GM23338 (cell line): ENCODE measurements at regions not wholly inside any gene's neighbourhood (a gene's known extent, or its start where the extent isn't known, plus 50 kb on each side); places are given as distances from the start of the nearest gene placed in this dataset.

Experiments used
- ATAC-seq: fragments of 200-7000 bp; cut with Tn5 transposase; 3 replicates; pipeline ENCODE4 v1.9.1; 2020
- DNase-seq: peaks from one replicate; pipeline ENCODE4 v3.0.0-alpha.2; 2015; ENCODE audit warnings: low spot score
- H2AFZ ChIP-seq: fragments of 200-600 bp; sonication (generic); 2 replicates; pipeline ENCODE4 v1.8.0; 2016; ENCODE audit warnings: antibody characterized with exemption, mild to moderate bottlenecking, moderate library complexity
- H3F3A ChIP-seq: fragments of 200-600 bp; sonication (generic); replicated peaks from 2 replicates; pipeline ENCODE4 v1.8.0; 2017; ENCODE audit warnings: antibody characterized with exemption, mixed run types, low read depth
- H3K27ac ChIP-seq: fragments of 200-600 bp; sonication (generic); 2 replicates; pipeline ENCODE4 v1.6.1; 2016; ENCODE audit warnings: low read depth
- H3K27me3 ChIP-seq: fragments of 200-600 bp; sonication (generic); 2 replicates; pipeline ENCODE4 v1.8.0; 2016; ENCODE audit warnings: mild to moderate bottlenecking, mixed run types, moderate library complexity; ENCODE audit not compliant: insufficient read depth
- H3K36me3 ChIP-seq: fragments of 200-600 bp; sonication (generic); 2 replicates; pipeline ENCODE4 v1.8.0; 2016; ENCODE audit warnings: mild to moderate bottlenecking; ENCODE audit not compliant: insufficient read depth
- H3K4me1 ChIP-seq: fragments of 200-600 bp; sonication (generic); 2 replicates; pipeline ENCODE4 v1.8.0; 2016; ENCODE audit warnings: mild to moderate bottlenecking, moderate library complexity; ENCODE audit not compliant: insufficient read depth
- H3K4me2 ChIP-seq: fragments of 200-600 bp; sonication (generic); 2 replicates; pipeline ENCODE4 v1.7.1; 2017; ENCODE audit warnings: mixed run types
- H3K4me3 ChIP-seq: fragments of 200-600 bp; sonication (generic); 2 replicates; pipeline ENCODE4 v1.6.1; 2016; ENCODE audit warnings: mixed run types
- H3K79me2 ChIP-seq: fragments of 200-600 bp; sonication (generic); replicated peaks from 2 replicates; pipeline ENCODE4 v1.8.0; 2017; ENCODE audit warnings: mild to moderate bottlenecking; ENCODE audit not compliant: insufficient read depth
- H3K9me2 ChIP-seq: fragments of 200-600 bp; sonication (generic); 2 replicates; pipeline ENCODE4 v1.8.0; 2017; ENCODE audit not compliant: insufficient read depth
- H4K20me1 ChIP-seq: fragments of 200-600 bp; sonication (generic); replicated peaks from 2 replicates; pipeline ENCODE4 v1.8.0; 2017; ENCODE audit warnings: mild to moderate bottlenecking; ENCODE audit not compliant: insufficient read depth
- H3K27ac Mint-ChIP-seq: 2 replicates; pipeline ENCODE4 v1.8.0; 2020; ENCODE audit warnings: inconsistent platforms, mild to moderate bottlenecking, moderate library complexity, mixed read lengths
- H3K27me3 Mint-ChIP-seq: 3 replicates; pipeline ENCODE4 v1.8.0; 2022; ENCODE audit warnings: low read depth, mild to moderate bottlenecking, moderate library complexity, mixed read lengths, inconsistent platforms; ENCODE audit not compliant: insufficient read depth, poor library complexity
- H3K36me3 Mint-ChIP-seq: 3 replicates; pipeline ENCODE4 v1.8.0; 2021; ENCODE audit warnings: low read depth, mild to moderate bottlenecking, inconsistent platforms, moderate library complexity, mixed read lengths
- H3K4me1 Mint-ChIP-seq: 3 replicates; pipeline ENCODE4 v1.8.0; 2020; ENCODE audit warnings: mild to moderate bottlenecking, inconsistent platforms, mixed read lengths
- H3K4me3 Mint-ChIP-seq: 3 replicates; pipeline ENCODE4 v1.8.0; 2021; ENCODE audit warnings: moderate library complexity, mild to moderate bottlenecking, inconsistent platforms, mixed read lengths
- H3K9me3 Mint-ChIP-seq: 3 replicates; pipeline ENCODE4 v1.8.0; 2020; ENCODE audit warnings: moderate library complexity, mild to moderate bottlenecking, inconsistent platforms, mixed read lengths
- CREB1 ChIP-seq: fragments of 250-450 bp; sonication (Bioruptor Pico); IDR thresholded peaks from 2 replicates; pipeline ENCODE4 v1.5.0; 2020; ENCODE audit warnings: low read depth, mild to moderate bottlenecking, moderate library complexity
- EZH2phosphoT487 ChIP-seq: fragments of 200-600 bp; sonication (generic); IDR thresholded peaks from one replicate; pipeline ENCODE4 v1.8.1; 2018; ENCODE audit warnings: antibody characterized with exemption; ENCODE audit not compliant: unreplicated experiment
- JUNB ChIP-seq: IDR thresholded peaks from one replicate; pipeline ENCODE4 v1.6.1; 2016; ENCODE audit warnings: antibody characterized with exemption; ENCODE audit not compliant: unreplicated experiment
- NANOG ChIP-seq: IDR thresholded peaks from 2 replicates; pipeline ENCODE4 v1.6.1; 2016; ENCODE audit warnings: antibody characterized with exemption, borderline replicate concordance
- STAT1 ChIP-seq: IDR thresholded peaks from one replicate; pipeline ENCODE4 v1.6.1; 2016; ENCODE audit warnings: antibody characterized with exemption; ENCODE audit not compliant: unreplicated experiment
- ZNF114 ChIP-seq: fragments of 250-450 bp; sonication (Bioruptor Pico); IDR thresholded peaks from 2 replicates; pipeline ENCODE4 v1.5.0; 2020; ENCODE audit warnings: mild to moderate bottlenecking, moderate library complexity
- ZNF331 ChIP-seq: fragments of 250-450 bp; sonication (Bioruptor Pico); IDR thresholded peaks from 2 replicates; pipeline ENCODE4 v1.5.0; 2020; ENCODE audit warnings: low read depth, mild to moderate bottlenecking, moderate library complexity
- TF ChIP-seq, protein P1 (sequence below), 2 experiments: fragments of 200-600 bp in 1 of 2; sonication (generic) in 1 of 2; conservative IDR thresholded peaks; 2 replicates each; pipeline versions ENCODE4 v1.5.1 to v1.6.1; 2016 to 2017; ENCODE audit warnings: antibody characterized with exemption in 2 of 2, low read depth in 2 of 2, mild to moderate bottlenecking in 2 of 2, moderate library complexity in 1 of 2
- TF ChIP-seq, protein P2 (sequence below): IDR thresholded peaks from one replicate; pipeline ENCODE4 v1.6.1; 2018; ENCODE audit warnings: antibody characterized with exemption; ENCODE audit not compliant: unreplicated experiment
- TF ChIP-seq, protein P3 (sequence below): IDR thresholded peaks from 2 replicates; pipeline ENCODE4 v1.6.1; 2016; ENCODE audit warnings: antibody characterized with exemption

DNA sequence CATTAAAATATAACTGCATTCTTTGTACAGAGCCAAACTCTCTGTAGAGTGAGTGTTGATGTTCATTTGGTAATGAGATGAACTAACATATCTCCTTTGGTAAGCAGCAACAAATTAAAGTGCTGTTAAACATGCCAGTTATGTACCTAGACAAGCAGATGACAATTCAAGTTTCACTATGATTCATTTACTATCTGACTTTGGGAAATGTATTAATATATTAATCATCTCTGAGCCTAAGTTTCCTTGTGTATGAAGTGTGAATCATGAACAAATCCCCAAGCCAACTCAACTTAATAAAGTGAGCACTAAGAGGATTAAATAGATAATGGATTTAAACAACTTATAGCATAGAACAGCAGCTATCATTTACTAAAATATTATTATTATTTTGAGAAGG lies 1044.2 kb downstream of the GLUD2 start (continued):
- TF ChIP-seq, protein P1, sequence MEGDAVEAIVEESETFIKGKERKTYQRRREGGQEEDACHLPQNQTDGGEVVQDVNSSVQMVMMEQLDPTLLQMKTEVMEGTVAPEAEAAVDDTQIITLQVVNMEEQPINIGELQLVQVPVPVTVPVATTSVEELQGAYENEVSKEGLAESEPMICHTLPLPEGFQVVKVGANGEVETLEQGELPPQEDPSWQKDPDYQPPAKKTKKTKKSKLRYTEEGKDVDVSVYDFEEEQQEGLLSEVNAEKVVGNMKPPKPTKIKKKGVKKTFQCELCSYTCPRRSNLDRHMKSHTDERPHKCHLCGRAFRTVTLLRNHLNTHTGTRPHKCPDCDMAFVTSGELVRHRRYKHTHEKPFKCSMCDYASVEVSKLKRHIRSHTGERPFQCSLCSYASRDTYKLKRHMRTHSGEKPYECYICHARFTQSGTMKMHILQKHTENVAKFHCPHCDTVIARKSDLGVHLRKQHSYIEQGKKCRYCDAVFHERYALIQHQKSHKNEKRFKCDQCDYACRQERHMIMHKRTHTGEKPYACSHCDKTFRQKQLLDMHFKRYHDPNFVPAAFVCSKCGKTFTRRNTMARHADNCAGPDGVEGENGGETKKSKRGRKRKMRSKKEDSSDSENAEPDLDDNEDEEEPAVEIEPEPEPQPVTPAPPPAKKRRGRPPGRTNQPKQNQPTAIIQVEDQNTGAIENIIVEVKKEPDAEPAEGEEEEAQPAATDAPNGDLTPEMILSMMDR (conservative IDR thresholded peaks at IDR 0.05; ENCODE audit: low read depth in 2 of 2), result no peak

DNA sequence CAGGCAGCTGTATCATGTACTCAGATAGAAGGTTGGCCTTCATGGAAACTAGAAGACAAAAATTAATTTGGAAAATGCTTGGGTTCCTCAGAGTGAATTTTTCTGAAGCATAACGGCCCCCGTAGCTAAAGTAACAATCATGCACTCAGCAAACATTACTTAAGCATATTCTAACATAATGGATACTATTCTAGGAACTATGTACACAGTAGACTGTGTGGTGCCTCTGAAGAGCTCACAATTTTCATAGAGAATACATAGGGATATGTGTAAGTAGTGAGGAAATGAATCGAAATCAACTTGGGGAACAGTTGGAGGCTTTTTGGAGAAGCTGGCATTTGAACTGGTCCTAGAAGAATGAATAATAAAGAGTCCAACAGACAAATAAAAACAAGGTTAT lies 1045.0 kb downstream of the GLUD2 start:
- Histone ChIP-seq H3K36me3 (no peaks in the 10 kb centered on the region), H3K4me3 (no peak overlapping the region), H2AFZ (no peak overlapping the region), H3K4me1 (no peaks in the 10 kb centered on the region), H3K79me2 (no peaks in the 10 kb centered on the region), H3K27me3 (no peaks in the 10 kb centered on the region), H3K27ac (no peak overlapping the region), H3F3A (no peaks in the 10 kb centered on the region), H3K4me2 (no peak overlapping the region), H4K20me1 (no peaks in the 10 kb centered on the region), H3K9me2 (no peaks in the 10 kb centered on the region)
- TF ChIP-seq, protein P2, sequence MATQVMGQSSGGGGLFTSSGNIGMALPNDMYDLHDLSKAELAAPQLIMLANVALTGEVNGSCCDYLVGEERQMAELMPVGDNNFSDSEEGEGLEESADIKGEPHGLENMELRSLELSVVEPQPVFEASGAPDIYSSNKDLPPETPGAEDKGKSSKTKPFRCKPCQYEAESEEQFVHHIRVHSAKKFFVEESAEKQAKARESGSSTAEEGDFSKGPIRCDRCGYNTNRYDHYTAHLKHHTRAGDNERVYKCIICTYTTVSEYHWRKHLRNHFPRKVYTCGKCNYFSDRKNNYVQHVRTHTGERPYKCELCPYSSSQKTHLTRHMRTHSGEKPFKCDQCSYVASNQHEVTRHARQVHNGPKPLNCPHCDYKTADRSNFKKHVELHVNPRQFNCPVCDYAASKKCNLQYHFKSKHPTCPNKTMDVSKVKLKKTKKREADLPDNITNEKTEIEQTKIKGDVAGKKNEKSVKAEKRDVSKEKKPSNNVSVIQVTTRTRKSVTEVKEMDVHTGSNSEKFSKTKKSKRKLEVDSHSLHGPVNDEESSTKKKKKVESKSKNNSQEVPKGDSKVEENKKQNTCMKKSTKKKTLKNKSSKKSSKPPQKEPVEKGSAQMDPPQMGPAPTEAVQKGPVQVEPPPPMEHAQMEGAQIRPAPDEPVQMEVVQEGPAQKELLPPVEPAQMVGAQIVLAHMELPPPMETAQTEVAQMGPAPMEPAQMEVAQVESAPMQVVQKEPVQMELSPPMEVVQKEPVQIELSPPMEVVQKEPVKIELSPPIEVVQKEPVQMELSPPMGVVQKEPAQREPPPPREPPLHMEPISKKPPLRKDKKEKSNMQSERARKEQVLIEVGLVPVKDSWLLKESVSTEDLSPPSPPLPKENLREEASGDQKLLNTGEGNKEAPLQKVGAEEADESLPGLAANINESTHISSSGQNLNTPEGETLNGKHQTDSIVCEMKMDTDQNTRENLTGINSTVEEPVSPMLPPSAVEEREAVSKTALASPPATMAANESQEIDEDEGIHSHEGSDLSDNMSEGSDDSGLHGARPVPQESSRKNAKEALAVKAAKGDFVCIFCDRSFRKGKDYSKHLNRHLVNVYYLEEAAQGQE, result no peak
- no peaks in the 10 kb centered on the region for H3K27me3 Mint-ChIP-seq
- peaks cover 15% of the 10 kb centered on the region; the same call in 2 of the 3 replicates for H3K9me3 Mint-ChIP-seq
- peaks cover 7% of the 10 kb centered on the region; the same call in 1 of the 3 replicates for H3K36me3 Mint-ChIP-seq
- no peaks in the 10 kb centered on the region for H3K4me1 Mint-ChIP-seq
- H3K4me3 Mint-ChIP-seq, result no peak overlapping the region
- DNase-seq (no peak), ATAC-seq (no peak)
- H3K27ac Mint-ChIP-seq, result no peak overlapping the region

DNA sequence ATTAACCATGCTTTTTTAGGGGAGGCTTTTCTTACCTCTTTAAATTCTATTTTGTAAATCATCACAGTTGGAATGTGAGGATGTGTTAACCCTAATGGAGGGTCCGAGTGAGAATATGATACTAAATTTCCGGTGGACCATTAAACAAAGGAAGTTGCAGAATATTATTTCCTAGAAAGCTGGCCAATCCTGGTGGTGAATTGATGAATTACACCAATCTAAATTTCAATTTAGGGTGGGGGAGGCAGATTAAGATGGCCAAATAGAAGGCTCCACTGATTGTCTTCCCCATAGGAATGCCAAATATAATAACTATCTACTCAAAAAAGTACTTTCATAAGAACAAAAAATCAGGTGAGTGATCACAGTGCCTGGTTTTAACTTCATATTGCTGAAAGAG lies 1045.6 kb downstream of the GLUD2 start:
- ATAC-seq, result no peak
- H3K36me3 ChIP-seq, result no peaks in the 10 kb centered on the region
- no peak overlapping the region for H2AFZ ChIP-seq
- no peaks in the 10 kb centered on the region for H3F3A ChIP-seq
- H3K4me2 ChIP-seq, result no peak overlapping the region
- H3K27me3 Mint-ChIP-seq, result no peaks in the 10 kb centered on the region
- H4K20me1 ChIP-seq, result no peaks in the 10 kb centered on the region
- H3K27ac ChIP-seq, result no peak overlapping the region
- H3K27me3 ChIP-seq, result no peaks in the 10 kb centered on the region
- DNase-seq, result no peak
- peaks cover 8% of the 10 kb centered on the region; the same call in 1 of the 3 replicates for H3K36me3 Mint-ChIP-seq
- TF ChIP-seq CREB1 (CRISPR knock-in tag), result no peak
- no peak for TF ChIP-seq STAT1
- no peak for TF ChIP-seq NANOG
- no peak for TF ChIP-seq ZNF331 (CRISPR knock-in tag)
- no peak for TF ChIP-seq EZH2phosphoT487
- TF ChIP-seq, protein P1 (conservative IDR thresholded peaks at IDR 0.05; ENCODE audit: low read depth in 2 of 2), result peak in 1 of 2 experiments; percentile 32; a peak in 2 of 4 replicates
- no peak for TF ChIP-seq ZNF114
- TF ChIP-seq JUNB, result no peak
- TF ChIP-seq, protein P3, sequence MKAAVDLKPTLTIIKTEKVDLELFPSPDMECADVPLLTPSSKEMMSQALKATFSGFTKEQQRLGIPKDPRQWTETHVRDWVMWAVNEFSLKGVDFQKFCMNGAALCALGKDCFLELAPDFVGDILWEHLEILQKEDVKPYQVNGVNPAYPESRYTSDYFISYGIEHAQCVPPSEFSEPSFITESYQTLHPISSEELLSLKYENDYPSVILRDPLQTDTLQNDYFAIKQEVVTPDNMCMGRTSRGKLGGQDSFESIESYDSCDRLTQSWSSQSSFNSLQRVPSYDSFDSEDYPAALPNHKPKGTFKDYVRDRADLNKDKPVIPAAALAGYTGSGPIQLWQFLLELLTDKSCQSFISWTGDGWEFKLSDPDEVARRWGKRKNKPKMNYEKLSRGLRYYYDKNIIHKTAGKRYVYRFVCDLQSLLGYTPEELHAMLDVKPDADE, result no peak
- peaks cover 21% of the 10 kb centered on the region for H3K9me3 Mint-ChIP-seq
- H3K4me3 ChIP-seq, result no peak overlapping the region
- H3K27ac Mint-ChIP-seq, result no peak overlapping the region
- H3K79me2 ChIP-seq, result no peaks in the 10 kb centered on the region
- H3K9me2 ChIP-seq, result no peaks in the 10 kb centered on the region
- no peaks in the 10 kb centered on the region for H3K4me1 ChIP-seq
- H3K4me1 Mint-ChIP-seq, result no peaks in the 10 kb centered on the region
- no peak overlapping the region for H3K4me3 Mint-ChIP-seq
